Ureter (tissue), 1 donor: ENCODE measurements at regions not wholly inside any gene's neighbourhood (a gene's known extent, or its start where the extent isn't known, plus 50 kb on each side); places are given as distances from the start of the nearest gene placed in this dataset.

ENCODE experiments used
- DNase-seq: peaks from one replicate; pipeline ENCODE4 v3.0.0-alpha.2; 2020; ENCODE audit warnings: low spot score
- donor health status: DM: yes; HTN: yes; CAD: no.

DNA sequence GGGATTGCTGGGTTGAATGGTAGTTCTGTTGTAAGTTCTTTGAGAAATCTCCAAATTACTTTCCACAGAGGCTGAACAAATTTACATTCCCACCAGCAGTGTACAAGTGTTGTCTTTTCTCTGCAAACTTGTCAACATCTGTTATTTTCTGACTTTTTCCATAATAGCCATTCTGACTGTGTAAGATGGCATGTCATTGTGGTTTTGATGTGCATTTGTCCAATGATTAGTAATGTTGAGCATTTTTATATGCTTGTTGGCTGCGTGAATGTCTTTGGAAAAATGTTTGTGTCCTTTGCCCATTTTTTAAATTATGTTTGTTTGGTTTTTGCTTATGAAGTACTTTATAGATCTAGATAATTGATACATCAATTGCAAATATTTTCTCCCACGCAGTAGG is 1025.0 kb downstream of the JRKL start:
- no peak for DNase-seq

DNA sequence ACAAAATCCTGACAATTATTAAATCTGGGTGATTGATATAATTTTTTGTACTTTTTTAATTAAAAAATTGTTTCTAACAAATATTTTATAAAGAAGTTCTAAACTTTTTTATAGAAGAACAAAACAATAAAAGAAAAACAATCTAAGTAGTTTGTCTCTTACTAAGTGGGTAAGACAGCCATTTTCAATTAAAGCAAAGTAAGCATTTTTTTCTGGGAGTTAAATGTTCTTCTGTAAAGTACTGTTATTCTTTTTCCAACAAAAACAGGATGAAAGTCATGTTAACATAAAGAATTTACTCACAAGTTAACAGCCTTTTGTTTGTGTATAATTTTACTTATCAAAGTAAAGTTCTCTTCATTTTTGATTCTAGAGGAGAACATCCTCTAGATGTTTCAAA is 1029.9 kb downstream of the JRKL start:
- DNase-seq: no peak

DNA sequence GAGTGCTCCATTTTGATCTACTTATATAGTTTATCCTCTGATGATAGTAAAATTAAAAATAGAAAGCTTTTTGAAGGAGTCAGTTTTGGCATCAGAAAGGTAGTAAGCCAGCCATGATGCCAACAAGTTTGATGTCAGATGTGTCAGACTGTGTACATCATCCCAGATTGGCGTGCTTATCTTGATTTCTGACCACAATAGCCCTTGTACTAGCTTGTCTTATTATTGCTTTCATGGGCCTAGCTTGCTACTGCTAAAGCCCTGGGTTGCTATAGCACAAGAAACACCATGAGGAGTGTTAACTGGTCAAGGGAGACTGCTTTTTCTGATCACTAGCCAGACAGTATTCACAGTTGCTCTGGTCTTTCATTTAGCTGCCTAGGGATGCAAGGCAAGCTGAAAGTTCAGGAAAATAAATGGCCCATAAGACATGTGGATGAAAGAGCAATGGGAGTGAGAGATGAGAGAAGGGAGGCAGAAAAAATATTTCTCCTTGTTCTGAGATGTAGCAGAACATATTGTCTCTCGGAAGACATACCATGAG is 1038.5 kb downstream of the JRKL start:
- DNase-seq: no peak

DNA sequence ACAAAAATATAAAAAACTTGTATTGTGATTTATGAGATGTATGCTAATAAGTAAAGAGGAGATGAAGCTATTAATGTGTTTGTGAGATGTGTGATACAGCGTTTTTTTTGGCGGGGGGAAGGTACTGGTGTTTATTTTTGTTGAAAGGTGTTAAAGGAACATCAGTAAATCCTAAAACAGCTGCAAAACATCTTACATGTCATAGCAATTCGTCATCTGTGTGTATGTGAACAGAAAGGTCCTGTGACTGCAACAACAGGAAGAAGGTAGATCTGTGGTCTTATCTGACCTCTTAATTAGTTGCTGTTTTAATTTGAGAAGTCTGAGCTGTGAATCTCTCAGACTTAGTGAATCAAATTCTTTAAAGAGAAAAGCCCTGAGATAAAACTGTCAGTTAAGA is 1041.1 kb downstream of the JRKL start:
- DNase-seq: no peak

DNA sequence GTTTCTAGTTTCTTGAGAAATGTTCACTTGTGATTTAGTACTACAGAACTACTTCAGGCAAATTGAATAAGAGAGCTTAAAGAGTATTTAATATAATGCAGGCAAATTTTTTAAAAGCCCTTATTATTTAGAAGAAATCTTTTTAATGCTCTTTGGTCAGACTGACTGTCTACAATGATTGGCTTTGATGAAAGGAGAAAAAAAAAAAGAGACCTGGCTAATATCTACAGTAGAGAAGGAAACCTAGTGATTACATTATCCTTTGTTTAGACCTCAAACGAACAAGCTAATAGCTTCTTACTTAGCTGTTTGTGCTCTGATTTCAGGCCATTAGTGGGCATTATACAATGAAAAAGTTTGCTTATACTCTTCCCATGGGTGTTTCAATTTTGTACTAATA is 1043.1 kb downstream of the JRKL start:
- no peak for DNase-seq

DNA sequence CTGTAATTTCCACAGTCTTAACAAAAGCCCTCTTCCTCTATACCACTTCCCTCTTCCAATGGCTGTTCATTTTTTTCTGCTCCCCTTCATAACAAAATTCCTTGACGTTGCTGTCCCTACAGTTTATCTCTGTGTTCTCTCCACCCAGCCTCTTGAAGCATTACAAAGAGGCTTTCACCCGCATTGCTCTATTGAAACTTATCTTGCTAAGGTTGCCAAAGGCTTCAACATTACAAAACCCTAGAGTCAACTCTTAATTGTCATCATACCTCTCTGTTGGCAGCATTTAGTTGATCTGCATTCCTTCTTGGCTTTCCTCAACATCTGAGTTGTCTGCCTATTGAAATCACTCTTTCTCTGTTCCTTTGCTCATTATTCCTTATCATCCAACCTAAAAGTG is 1055.7 kb downstream of the JRKL start:
- no peak for DNase-seq

DNA sequence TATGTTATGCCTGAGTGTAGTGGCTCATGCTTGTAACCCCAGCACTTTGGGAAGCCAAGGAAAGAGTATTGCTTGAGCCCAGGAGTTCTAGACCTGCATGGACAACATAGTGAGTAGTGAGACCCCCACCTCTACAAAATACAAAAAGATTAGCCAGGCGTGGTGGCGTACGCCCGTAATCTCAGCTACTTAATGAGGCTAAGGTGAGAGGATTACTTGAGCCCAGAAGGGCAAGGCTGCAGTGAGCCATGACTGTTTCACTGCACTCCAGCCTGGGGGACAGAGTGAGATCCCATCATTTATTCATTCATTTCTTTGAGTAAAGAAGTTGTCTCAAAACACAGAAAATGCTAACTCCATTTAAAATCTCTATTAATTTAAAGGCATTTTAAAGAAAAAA is 1061.6 kb downstream of the JRKL start:
- no peak for DNase-seq

DNA sequence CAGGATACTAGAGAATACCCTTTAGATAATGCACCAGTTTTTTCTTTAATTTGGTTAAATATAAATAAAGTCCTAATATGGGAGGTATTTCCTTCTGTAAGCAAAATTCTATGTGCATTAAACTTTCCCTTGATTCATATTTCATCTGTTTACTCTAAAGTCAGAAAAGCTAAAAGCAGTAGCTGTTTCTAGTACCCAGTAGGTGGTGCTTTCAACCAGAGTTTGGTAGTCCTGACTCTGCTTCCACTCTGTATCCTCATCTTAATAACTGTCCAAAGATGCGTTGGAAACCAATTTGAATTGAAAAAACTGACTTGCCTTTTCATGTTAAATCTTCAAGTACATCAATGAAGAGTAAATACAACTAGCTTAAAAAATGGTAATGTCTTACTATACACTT is 1065.2 kb downstream of the JRKL start:
- DNase-seq: no peak

DNA sequence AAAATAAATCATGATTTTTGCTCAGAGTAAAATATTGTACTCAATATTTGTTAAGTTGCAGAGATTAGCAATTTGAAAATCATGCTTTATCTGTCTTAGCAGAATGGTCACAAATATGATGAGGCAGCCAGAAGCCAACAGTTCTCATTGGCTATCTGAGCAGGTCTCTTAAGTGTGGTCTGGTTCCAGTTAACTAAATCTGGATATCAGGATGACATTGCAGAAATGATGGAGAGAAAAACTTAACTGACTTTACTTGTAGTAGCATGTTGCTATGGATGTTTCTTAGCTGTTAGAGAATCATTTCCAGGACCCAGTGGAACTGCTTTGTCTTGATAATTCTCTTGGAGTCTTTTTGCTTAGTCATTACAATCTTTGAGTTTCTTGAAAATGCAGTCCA is 1070.3 kb downstream of the JRKL start:
- DNase-seq: no peak

DNA sequence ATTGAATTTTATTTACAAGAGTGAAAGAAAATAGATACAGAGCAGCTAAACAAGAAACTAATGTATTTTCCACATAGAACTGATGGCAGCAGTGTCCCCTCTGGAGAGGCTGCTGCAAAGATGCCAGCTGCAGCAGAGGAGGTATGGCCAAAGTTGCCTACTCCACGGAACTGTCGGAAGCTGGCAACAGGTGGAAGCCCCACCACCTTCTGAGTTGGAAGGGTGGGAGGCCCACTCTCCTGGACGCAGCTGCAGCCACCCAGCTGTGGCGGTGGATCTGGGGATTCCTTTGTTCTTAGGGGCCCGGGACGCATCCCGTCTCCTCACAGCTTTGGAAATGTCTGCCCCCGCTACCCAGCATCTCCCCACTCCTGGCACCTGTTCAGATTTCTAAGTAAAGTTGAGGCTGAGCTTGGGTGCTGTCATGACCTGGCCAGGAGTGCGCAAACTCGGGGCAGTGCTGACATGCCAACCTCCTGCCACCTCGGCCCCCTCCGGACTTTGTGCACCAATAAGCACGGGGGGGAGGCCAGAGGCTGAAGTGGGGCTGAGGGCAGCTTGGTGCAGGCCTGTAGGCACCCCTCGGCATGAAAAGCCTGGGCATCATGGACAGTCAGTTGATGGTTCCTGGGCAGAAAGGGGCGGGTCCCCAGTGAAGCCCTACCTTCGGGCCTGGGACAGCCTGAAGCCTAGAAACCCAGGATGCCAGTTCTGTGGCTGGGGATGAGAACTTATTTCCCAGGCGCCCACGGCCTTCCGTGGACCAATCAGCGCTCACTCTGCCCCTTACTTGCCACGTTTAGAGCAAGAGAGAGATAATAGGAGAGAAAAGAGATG is 1071.4 kb downstream of the JRKL start:
- no peak for DNase-seq

DNA sequence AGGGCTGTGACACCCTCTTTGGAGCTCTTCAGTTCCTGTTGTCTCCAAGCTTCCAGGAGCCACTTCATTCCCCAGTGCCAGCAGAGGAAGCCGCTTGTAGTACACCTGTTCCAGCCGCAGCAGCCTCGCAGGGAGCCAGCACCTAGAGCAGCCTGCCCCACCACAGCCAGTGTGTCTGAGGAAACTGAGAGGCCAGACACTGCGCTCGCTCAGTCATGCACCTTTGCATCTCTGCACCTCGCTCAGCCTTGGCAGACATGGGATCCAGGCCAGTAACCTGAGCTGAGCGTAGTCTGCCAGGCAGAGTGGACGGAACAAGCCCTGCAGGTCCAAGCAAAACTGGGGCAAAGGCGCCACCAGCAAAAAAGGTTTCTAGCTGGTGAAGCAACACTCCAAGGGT is 1072.1 kb downstream of the JRKL start:
- no peak for DNase-seq

DNA sequence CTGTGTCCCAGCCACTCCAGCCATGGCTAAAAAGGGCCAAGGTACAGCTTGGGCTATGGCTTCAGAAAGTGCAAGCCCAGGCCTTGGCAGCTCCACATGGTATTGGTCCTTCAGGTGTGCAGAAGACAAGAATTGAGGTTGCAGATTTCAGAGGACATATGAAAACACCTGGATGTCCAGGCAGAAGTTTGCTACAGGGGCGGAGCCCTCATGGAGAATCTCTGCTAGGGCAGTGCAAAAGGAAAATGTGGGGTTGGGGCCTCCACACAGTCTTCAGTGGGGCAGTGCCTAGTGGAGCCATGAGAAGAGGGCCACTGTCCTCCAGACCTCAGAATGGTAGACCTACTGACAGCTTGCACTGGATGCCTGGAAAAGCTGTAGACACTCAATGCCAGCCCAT is 1074.1 kb downstream of the JRKL start:
- DNase-seq: no peak

DNA sequence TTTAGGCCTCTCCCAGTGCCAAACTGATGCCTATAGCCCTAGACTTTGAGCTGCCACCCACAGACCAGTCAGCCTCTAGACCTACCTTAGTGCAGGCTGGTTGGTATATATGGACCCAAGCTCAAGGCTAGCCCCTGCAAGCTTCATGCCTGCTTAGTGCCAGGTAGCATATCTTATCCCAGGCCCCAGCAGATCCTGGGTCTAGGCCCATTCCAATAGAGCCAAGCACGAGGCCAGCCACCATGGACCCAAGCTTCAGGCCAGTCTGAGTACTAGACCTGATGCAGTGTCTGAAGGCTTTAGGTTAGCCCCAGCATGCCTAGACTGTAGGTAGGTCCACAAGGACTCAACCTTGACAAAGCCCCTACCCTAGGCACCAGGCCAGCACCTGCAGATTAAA is 1081.7 kb downstream of the JRKL start:
- DNase-seq: no peak

DNA sequence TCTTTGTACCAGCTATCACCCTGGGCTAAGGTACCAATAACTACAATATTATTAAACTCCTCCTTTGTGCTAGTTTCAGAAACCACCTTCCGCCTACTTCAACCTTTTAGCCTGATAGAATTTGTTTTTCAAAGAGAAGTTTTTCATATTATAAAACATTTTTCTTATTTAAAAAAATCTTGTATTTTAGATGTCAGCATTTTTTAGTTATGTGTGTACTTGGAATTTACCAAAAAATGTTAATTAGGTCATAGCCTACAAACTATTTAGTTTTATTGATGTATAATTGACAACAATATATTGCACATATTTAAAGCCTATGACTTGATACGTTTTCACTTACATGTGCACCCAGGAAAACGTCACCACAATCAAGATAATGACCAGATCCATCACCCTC is 1097.6 kb downstream of the JRKL start:
- DNase-seq: no peak

DNA sequence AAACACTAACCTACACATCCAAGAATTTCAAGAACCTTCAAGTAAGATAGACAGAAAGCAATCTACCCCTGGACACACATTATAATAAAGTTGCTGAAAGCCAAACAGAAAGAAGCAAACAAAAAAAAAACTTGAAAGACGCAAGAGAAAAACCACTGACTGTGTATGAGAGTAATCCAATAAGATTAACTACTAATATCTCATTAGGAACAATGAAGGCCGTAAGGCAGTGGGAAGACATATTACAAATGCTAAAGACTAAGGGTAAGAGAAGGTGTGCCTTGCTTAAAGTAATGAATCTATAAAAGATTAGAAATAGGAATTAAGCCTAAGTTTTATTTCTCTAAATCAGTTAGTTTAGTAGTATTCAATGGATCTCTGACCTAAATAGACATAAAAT is 1109.1 kb downstream of the JRKL start:
- no peak for DNase-seq

DNA sequence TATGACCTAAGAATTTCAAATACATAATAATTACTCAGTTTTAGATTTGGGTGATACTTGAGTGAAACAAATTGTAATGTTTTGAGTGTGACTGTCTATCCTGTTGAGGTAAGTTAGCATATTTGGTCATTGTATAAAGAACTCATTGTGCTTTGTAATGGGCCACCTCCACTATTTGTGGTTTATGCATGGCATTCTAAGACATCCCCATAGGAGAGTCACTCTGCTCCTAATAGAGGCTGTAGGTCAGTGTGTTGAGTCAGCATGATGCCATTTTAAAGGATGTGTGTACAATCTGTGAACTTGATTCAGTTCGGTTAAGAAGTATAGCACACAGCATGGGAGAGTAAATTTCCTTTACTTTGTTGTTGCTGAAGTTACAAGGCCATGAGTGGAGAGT is 1112.4 kb downstream of the JRKL start:
- no peak for DNase-seq

DNA sequence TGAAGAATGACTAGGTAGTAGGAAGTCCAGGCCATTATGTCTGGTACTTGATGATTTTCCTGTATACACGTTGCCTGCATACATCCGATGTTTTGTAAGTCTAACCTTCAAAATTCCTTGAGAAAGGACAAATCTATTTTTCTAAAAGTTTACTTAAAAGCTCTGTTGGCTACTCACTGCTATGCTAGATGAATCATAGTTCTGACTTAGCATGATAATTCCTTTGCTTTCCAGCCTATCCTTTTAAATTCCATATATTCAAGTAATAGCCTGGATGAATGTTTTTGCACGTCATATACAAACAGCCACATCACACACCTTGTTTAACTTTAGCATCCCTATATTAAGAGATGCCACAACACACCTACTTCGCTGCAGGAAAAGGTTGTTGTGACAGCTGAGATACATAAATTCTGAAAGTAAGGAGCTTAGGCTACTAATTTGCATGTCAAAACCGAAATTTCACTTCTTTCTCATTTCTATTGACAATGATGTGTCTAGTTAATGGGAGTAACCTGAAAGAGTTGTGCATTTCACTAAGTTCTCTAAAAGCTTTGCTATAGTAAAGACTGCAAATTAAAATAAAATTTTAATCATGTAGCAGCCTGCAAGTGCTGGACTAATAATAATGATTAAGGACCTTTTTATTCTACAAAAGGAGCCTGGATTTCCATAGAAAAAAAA is 1116.4 kb downstream of the JRKL start:
- DNase-seq: no peak

DNA sequence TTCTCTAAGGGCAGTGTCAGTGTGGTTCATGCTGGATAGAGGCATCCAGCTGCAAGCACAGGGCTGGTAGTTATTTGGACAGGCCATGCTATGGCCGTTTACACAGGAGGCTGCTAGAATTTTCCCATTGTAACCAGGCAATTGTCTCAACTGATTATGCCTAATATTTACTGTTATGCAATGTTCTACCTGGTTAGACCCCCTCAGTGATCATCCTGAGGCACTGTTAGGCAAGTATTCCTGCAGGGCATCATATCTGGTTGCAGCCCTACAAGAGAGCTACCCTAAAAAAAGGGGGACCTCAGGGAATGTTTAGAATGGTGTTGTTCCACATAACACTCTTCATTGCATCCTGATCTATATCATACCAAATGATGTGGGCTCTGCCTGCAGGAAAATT is 1124.6 kb downstream of the JRKL start:
- DNase-seq: no peak

DNA sequence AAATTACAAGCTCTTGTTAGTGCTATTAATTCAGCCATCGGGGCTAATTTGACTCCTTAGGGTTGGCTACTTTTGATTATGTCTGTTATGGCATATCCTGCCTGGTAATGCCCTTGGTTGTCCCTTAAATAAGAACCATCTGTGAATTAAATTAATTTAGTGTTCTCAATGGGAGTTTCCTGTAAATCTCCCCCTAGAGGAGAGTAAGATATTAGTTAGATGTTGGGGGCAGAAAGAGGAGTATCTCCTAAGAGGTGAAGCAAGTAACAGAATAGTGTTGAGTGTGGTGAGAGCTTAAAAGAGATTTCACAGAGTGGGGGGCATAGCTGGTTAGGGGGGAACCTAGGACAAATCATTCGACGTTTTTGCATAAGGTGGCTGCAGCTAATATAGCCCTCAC is 1126.9 kb downstream of the JRKL start:
- no peak for DNase-seq

DNA sequence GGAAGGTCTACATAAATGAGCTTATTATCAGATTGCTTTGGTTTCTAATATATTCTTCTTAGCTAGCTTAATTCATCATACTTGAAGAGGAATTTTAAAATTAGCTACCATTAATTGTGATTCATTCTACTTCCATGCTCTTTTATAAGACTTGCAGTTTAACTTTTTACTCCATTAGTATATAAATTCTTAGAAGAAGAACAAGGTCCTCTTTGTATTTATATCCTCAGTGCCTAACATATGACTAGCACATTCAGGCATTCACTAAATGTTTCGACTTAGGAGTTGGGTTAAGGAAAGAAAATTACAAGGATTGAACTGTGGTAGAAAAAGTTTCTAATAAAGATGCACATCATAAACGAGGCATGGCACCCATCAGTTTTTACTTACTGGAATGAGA is 1135.5 kb downstream of the JRKL start:
- no peak for DNase-seq

DNA sequence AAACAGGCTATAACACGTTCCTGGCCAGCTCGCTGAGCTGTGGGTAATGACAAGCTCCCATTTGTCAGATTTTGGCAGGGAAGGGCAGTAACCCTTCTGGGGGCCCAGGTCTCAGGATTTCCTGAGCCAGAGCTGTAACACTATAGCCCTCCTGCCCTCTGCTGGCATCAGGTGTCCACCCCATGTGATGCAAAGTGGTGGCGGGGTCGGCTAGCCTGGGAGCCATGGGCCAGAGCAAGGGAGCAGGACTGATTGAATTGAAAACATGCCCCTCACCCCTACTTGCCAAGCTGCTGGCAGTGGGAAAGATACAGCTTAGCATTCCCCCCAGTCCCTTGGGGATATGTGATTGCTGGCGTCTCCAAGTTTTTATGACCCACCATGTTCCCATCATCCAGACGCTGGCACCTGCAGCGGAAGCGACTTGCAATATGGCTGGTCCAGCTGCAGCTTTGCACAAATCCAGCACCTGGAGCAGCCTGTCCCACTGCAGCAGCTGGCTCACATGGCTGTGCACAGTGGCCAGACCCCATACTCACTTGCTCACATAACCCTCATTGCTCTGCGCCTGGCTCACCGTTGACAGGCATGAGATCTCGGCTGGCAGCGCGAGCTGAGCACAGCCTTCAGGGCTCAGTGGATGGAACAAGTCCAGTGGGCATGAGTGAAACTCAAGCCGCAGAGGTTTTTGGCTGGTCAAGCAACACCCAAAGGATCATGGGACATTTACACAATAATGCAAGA is 1147.8 kb downstream of the JRKL start:
- DNase-seq: no peak

DNA sequence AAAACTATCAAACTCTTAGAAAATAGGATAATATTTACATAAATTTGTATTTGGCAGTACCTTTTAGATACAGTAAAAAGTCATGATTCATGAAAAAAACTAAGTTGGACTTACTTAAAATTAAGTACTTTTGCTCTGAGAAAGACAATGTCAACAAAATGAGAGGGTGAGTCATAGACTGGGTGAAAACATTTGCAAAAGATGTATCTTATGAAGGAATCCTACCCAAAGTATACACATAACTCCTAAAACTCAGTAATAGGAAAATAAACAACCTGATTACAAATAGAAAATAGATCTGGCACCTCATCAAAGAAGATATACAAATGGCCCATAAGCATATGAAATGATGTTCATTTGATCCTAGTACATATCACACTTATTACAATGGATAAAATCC is 1154.6 kb downstream of the JRKL start:
- DNase-seq: no peak

DNA sequence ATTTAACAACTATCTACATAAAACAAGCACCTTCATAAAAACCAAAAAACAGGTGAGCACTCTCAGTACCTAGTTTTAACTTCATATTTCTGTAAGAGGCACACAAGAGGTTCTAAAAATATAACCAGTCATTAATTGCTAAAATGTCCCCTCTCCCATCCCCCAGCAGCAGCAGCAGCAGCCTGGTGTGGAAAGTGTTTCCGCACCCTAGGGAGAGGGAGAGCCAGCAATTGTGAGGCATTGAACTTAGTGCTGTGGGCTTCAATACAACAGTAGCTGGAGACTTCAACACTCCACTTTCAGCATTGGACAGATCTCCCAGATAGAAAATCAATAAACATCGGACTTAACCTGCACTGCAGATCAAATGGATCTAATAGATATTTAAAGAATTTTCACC is 1158.5 kb downstream of the JRKL start:
- no peak for DNase-seq
